Myocyte (in vitro differentiated cells): ENCODE measurements at regions not wholly inside any gene's neighbourhood (a gene's known extent, or its start where the extent isn't known, plus 50 kb on each side); places are given as distances from the start of the nearest gene placed in this dataset.
"Not testable (repeated sequence)": the region's sequence is repeated elsewhere in the genome, so short reads cannot be mapped to it uniquely, and the experiment has no call there.

ENCODE experiments used
- DNase-seq: peaks from one replicate; pipeline ENCODE4 v3.0.0-alpha.2; 2012; ENCODE audit warnings: low read depth

DNA sequence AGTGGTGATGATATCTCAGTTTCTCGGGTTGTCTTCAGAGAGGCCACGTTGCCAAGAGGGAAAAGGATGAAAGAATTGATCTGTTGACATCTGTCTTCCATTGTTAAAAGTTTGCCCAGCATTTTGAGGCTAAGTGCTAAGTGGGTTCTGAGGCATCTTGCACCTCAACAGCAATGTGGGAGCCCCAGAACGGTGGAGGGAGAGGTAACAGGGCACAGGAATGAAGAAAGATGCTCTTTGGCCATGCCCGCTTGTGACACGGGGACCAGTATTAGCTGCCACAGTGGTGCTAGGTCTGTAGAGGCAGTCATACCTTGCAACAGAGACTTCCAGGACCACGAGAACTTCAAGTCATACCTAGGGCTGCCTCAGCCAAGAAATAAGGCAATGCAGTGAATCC is 106.6 kb upstream of the NUPR2 start:
- no peak for DNase-seq

DNA sequence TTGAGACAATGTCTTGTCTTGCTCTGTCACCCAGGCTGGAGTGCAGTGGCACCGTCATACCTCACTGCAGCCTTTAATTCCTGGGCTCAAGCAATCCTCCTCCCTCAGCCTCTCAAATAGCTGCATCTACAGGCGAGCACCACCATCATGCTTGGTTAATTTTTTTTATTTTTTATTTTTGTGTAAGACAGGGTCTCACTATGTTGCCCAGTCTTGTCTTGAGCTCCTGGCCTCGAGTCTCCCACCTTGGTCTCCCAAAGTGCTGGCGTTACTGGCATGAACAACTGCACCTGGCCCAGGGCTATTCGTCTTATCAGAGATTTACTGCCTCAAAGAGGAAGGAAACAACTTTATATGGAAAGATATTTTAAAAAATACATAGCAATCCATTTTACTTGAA is 102.8 kb upstream of the NUPR2 start:
- no peak for DNase-seq

DNA sequence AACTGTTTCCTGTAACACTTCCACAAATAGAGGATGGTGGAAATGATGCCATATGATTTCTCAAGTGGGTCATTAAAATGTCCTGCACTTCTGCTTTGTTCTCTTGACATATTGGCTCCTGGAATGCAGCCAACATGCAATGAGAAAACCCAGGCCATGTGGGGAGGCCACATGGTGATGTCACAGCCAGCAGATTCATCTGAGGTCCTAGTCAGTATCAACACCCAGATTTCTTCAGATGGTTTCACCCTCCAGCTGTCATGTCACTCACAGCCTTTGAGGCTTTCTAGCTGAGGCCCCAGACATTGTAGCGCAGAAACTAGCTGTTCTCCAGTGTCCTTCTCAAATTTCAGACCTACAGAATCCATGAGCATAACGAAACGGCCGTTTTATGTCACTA is 102.3 kb upstream of the NUPR2 start:
- DNase-seq: peak; percentile 32

DNA sequence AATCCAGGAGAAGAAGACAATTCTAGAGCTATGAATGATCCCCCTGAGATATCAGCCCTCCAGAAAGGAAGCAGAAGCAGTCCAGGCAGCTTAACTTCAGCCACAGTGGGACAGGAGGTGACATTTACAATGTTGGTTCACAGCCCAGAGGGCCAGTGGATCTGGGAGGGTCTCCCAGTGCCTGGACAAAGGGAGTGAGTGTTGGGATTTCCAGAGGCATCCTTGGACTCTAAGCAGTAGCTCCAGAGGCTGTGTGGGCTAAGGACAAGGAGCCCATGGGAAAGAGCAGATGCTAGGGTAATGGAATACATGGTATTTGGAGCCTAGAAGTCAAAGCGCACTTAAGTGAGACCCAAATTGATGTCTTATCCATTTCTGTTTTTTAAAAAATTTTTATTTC is 97.4 kb upstream of the NUPR2 start:
- no peak for DNase-seq

DNA sequence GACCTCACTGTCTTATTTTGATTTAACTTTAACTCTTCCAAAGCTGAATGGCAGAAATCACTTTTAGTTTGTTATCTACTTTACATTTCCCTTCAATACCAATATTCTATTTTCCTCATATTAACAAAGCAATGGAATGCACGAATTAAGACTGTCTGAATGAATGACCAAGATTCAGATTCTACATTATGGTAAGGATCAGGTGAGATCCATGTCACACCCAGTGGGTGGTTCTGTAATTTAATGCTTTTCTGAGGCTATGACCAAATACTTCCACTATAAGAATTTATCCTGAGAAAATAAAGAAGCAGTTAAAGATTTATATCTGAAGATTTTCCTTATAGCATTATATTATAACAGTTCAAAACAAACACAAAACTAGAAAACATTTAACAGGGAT is 90.2 kb upstream of the NUPR2 start:
- DNase-seq: no peak

DNA sequence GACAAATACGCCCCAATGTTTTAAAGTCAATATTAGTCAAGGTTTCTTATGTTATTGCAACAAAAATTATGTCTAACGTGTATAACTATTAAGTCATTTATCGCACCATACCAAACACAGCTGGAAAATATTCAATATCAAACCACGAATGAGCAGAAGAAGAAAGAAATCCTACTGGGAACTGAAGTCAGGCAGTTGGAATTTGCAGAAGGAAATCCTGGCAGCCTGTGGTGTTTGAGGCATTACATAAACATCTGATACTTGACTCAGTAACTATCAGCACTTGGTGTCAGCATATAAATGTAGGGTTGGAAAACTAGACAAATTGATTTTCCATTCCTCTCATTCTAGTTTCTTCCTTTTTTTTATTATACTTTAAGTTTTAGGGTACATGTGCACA is 83.4 kb upstream of the NUPR2 start:
- peak; percentile 3 for DNase-seq

DNA sequence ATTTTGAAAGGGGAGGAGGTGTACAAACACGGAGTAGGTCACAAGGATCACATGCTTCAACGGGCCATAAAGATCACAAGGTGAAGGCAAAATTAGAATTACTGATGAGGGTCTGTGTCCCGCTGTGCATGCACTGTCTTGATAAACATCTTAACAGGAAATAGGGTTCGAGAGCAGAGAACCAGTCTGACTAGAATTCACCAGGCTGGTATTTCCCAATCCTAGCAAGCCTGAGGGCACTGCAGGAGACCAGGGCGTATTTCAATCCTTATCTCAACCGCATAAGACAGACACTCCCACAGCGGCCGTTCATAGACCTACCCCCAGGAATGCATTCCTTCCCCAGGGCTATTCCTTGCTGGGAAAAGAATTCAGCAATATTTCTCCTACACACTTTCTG is 80.0 kb upstream of the NUPR2 start:
- not testable (repeated sequence) for DNase-seq

GRCh38 chr7:56188823-56189346 is 72.7 kb upstream of the NUPR2 start:
- DNase-seq: no peak

GRCh38 chr7:56188376-56188775 is 72.2 kb upstream of the NUPR2 start:
- DNase-seq: no peak

- no peak for DNase-seq
These were observed 64.8 kb upstream of the NUPR2 start for GRCh38 chr7:56181010-56181409.

GRCh38 chr7:56175771-56176170 is 59.6 kb upstream of the NUPR2 start:
- DNase-seq: no peak

GRCh38 chr7:56174875-56175760 is 58.9 kb upstream of the NUPR2 start:
- no peak for DNase-seq

DNA sequence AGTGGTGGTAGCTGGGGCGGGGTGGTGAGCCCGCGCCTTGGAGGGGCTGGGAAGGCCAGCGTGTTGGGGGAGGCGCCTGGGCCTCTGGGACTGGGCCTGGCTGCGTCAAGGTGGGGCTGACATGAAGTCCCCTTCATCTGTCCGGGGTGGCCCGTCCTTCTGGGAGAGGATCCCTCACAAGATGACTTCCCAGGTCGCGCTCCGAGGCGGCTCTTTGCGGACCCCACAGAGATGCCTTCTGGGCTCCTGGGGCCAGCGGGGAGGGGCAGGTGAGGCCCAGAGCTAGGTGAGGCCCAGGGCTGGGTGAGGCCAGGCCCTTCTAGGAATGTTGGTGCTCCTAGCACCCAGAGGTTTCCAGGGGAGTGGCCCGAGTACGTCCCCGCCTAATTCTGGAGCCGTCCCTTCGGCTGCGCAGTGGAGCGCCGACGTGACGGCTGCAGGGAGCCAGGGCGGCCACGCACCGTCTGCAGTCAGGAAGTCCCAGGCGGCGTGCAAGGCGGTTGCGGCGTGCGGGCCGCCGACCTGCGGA is 58.2 kb upstream of the NUPR2 start:
- no peak for DNase-seq
